HG02970 (cell line): ENCODE measurements at regions not wholly inside any gene's neighbourhood (a gene's known extent, or its start where the extent isn't known, plus 50 kb on each side); places are given as distances from the start of the nearest gene placed in this dataset.

Experiments used
- ATAC-seq: cut with Tn5 transposase; IDR thresholded peaks from one replicate; pipeline ENCODE4 v1.9.1; 2021; ENCODE audit warnings: mild to moderate bottlenecking, moderate library complexity, moderate number of reproducible peaks; ENCODE audit not compliant: unreplicated experiment, low FRiP score

GRCh38 chr15:79230766-79231165 lies 51.8 kb upstream of the ANKRD34C start:
- no peak for ATAC-seq

- ATAC-seq, result no peak
These were observed 59.7 kb upstream of the ANKRD34C start for GRCh38 chr15:79222808-79223207.

GRCh38 chr15:79221696-79222095 lies 60.8 kb upstream of the ANKRD34C start:
- ATAC-seq, result no peak

- no peak for ATAC-seq
These were observed 63.0 kb upstream of the ANKRD34C start for GRCh38 chr15:79219393-79220056.

GRCh38 chr15:79218588-79219200 lies 63.8 kb upstream of the ANKRD34C start:
- ATAC-seq, result no peak

- no peak for ATAC-seq
These were observed 68.9 kb upstream of the ANKRD34C start for GRCh38 chr15:79213650-79214049.

- ATAC-seq, result no peak
These were observed 69.8 kb upstream of the ANKRD34C start for GRCh38 chr15:79212589-79213157.

- ATAC-seq, result no peak
These were observed 71.0 kb upstream of the ANKRD34C start for GRCh38 chr15:79211481-79211880.

- ATAC-seq, result no peak
These were observed 72.8 kb upstream of the ANKRD34C start for GRCh38 chr15:79209690-79210089.

GRCh38 chr15:79209116-79209515 lies 73.4 kb upstream of the ANKRD34C start:
- ATAC-seq, result no peak

- no peak for ATAC-seq
These were observed 74.3 kb upstream of the ANKRD34C start for GRCh38 chr15:79208179-79208578.

- ATAC-seq, result no peak
These were observed 75.6 kb upstream of the ANKRD34C start for GRCh38 chr15:79206940-79207339.

GRCh38 chr15:79204886-79205675 lies 77.4 kb upstream of the ANKRD34C start:
- ATAC-seq, result no peak

GRCh38 chr15:79198461-79198860 lies 84.1 kb upstream of the ANKRD34C start:
- ATAC-seq, result no peak

- ATAC-seq, result no peak
These were observed 85.2 kb upstream of the ANKRD34C start for GRCh38 chr15:79197285-79197684.

GRCh38 chr15:79195802-79196201 lies 86.7 kb upstream of the ANKRD34C start:
- ATAC-seq, result no peak

GRCh38 chr15:79195239-79195638 lies 87.3 kb upstream of the ANKRD34C start:
- ATAC-seq, result no peak

GRCh38 chr15:79194386-79194785 lies 88.1 kb upstream of the ANKRD34C start:
- ATAC-seq, result no peak

- ATAC-seq, result no peak
These were observed 89.0 kb upstream of the ANKRD34C start for GRCh38 chr15:79193549-79193948.

- ATAC-seq, result no peak
These were observed 89.4 kb upstream of the ANKRD34C start for GRCh38 chr15:79193103-79193502.

GRCh38 chr15:79192462-79193036 lies 90.0 kb upstream of the ANKRD34C start:
- ATAC-seq, result no peak
